ENCODE measurements at regions not wholly inside any gene's neighbourhood (a gene's known extent, or its start where the extent isn't known, plus 50 kb on each side); places are given as distances from the start of the nearest gene placed in this dataset.

DNA sequence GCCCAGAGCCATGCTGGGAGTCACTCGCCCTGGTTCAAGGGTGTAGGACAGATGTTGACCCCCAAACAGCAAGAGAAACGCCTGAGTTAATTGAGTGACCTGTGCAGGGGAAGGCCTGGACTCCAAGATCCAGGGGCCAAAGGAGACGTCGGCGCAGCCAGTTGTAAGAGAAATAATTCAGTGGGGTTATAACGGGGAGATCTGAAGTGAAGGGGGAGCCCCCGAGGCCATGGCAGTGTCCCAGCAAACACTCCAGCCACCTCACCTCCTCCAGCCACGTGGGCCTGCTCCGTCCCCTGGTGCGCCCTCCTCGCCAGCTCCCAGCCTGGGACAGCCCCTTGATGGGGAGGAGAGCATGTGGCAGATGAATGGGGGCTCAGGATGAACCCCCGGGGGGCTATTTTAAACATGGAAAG, 130.7 kb upstream of the GPC1 start:
- ATAC-seq (ENCODE audit: low FRiP score) (no peak), DNase-seq (ENCODE audit: low spot score) (no peak)
- TF ChIP-seq, protein P1, sequence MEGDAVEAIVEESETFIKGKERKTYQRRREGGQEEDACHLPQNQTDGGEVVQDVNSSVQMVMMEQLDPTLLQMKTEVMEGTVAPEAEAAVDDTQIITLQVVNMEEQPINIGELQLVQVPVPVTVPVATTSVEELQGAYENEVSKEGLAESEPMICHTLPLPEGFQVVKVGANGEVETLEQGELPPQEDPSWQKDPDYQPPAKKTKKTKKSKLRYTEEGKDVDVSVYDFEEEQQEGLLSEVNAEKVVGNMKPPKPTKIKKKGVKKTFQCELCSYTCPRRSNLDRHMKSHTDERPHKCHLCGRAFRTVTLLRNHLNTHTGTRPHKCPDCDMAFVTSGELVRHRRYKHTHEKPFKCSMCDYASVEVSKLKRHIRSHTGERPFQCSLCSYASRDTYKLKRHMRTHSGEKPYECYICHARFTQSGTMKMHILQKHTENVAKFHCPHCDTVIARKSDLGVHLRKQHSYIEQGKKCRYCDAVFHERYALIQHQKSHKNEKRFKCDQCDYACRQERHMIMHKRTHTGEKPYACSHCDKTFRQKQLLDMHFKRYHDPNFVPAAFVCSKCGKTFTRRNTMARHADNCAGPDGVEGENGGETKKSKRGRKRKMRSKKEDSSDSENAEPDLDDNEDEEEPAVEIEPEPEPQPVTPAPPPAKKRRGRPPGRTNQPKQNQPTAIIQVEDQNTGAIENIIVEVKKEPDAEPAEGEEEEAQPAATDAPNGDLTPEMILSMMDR (IDR thresholded peaks at IDR 0.05), result no peak

DNA sequence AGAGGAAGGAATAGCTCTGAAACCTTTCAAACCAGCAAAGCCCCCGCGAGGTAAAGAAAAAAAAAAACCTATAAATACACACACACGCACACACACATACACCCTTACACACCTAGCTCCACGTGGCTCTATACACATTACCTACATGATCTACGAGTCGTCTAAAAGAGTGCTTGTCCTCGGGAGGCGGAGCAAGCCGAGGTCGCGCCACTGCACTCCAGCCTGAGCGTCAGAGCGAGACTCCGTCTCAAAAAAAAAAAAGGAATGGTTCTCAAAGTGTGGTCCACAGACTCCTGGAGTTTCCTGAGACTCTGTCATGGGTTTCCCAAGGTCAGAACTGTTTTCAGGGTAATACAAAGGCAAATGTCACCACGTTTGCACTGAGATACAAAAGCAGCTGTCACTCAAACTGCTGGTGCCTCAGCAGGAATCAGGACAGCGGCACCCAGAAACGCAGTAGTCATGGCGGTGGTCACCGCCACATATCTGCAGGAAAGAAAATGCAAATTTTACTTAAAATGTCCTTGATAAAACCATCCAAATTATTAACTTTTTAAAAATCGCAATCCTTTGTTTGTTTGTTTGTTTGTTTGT, 130.0 kb upstream of the GPC1 start:
- DNase-seq (ENCODE audit: low spot score) (no peak), ATAC-seq (ENCODE audit: low FRiP score) (no peak)
- TF ChIP-seq, protein P1 (IDR thresholded peaks at IDR 0.05), result no peak

DNA sequence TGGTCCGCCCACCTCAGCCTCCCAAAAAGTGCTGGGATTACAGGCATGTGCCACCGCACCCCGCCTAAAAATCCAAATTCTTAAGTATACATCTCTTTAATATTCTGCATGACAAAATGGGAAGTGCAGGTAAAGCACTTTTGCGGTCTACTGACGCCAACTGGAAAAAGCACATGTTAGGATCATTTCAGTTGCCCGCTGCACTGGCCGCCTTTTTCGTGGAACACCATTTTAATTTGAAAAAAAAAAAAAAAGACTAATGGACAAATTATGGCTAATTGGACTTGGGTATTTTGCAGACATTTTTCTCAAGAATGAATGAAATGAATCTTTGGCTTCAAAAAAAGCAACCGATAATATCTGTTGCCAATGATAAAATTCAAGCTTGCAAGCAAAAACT, 129.3 kb upstream of the GPC1 start:
- no peak for ATAC-seq (ENCODE audit: low FRiP score)
- TF ChIP-seq, protein P1 (IDR thresholded peaks at IDR 0.05), result no peak
- no peak for DNase-seq (ENCODE audit: low spot score)

- DNase-seq (ENCODE audit: low spot score) (no peak), ATAC-seq (ENCODE audit: low FRiP score) (no peak)
- TF ChIP-seq, protein P1 (IDR thresholded peaks at IDR 0.05), result no peak
Measured at GRCh38 chr2:240308111-240308651, 127.3 kb upstream of the GPC1 start.

- TF ChIP-seq, protein P1 (IDR thresholded peaks at IDR 0.05), result no peak
- DNase-seq (ENCODE audit: low spot score) (no peak), ATAC-seq (ENCODE audit: low FRiP score) (no peak)
Measured at GRCh38 chr2:240309214-240309613, 126.2 kb upstream of the GPC1 start.

GRCh38 chr2:240310201-240310600, 125.3 kb upstream of the GPC1 start:
- no peak for ATAC-seq (ENCODE audit: low FRiP score)
- DNase-seq (ENCODE audit: low spot score), result no peak
- TF ChIP-seq, protein P1 (IDR thresholded peaks at IDR 0.05), result no peak

DNA sequence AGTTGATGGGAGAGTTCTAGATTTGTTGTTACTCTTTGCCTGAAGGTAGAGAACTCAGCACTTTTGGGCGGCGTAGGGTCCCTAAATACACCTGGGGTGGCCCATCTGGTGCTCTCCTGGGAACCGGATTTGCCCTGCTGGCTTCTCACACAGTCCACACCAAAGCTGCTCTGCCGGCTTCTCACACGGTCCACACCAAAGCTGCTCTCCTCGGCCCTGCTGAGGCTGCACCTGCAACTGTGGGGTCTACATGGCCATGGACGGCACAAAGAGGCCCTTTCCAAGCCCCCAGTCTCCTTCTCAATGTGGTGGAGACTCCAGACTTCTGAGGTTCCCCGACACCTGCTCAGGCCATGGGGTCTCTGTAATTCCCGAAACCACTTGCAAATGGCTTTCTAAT, 124.8 kb upstream of the GPC1 start:
- TF ChIP-seq, protein P1 (IDR thresholded peaks at IDR 0.05), result no peak
- DNase-seq (ENCODE audit: low spot score), result no peak
- ATAC-seq (ENCODE audit: low FRiP score), result no peak

All from omental fat pad (tissue), 3 donors.